Omental fat pad (tissue), 3 donors: ENCODE measurements at regions not wholly inside any gene's neighbourhood (a gene's known extent, or its start where the extent isn't known, plus 50 kb on each side); places are given as distances from the start of the nearest gene placed in this dataset.

Source experiments
- ATAC-seq: fragments of 150-250 bp; one replicate; pipeline ENCODE4 v1.9.1; 2016; ENCODE audit warnings: mild to moderate bottlenecking, moderate library complexity; ENCODE audit not compliant: low FRiP score
- DNase-seq: peaks from one replicate; pipeline ENCODE4 v3.0.0-alpha.2; 2019; ENCODE audit warnings: low spot score
- TF ChIP-seq, protein P1 (sequence below), 3 donors: fragments of 450-650 bp; IDR thresholded peaks; one replicate each; pipeline ENCODE4 v1.5.1; 2016 to 2017; ENCODE audit warnings: antibody characterized with exemption in 3 of 3, mild to moderate bottlenecking in 3 of 3, moderate library complexity in 2 of 3

GRCh38 chr7:69176841-69177240, 421.4 kb upstream of the AUTS2 start:
- DNase-seq (no peak), ATAC-seq (no peak)
- TF ChIP-seq, protein P1, sequence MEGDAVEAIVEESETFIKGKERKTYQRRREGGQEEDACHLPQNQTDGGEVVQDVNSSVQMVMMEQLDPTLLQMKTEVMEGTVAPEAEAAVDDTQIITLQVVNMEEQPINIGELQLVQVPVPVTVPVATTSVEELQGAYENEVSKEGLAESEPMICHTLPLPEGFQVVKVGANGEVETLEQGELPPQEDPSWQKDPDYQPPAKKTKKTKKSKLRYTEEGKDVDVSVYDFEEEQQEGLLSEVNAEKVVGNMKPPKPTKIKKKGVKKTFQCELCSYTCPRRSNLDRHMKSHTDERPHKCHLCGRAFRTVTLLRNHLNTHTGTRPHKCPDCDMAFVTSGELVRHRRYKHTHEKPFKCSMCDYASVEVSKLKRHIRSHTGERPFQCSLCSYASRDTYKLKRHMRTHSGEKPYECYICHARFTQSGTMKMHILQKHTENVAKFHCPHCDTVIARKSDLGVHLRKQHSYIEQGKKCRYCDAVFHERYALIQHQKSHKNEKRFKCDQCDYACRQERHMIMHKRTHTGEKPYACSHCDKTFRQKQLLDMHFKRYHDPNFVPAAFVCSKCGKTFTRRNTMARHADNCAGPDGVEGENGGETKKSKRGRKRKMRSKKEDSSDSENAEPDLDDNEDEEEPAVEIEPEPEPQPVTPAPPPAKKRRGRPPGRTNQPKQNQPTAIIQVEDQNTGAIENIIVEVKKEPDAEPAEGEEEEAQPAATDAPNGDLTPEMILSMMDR (IDR thresholded peaks at IDR 0.05) = no peak

- ATAC-seq = no peak
- DNase-seq = no peak
- TF ChIP-seq, protein P1 (IDR thresholded peaks at IDR 0.05) = no peak
Observed at GRCh38 chr7:69177461-69177861, 420.8 kb upstream of the AUTS2 start.

DNA sequence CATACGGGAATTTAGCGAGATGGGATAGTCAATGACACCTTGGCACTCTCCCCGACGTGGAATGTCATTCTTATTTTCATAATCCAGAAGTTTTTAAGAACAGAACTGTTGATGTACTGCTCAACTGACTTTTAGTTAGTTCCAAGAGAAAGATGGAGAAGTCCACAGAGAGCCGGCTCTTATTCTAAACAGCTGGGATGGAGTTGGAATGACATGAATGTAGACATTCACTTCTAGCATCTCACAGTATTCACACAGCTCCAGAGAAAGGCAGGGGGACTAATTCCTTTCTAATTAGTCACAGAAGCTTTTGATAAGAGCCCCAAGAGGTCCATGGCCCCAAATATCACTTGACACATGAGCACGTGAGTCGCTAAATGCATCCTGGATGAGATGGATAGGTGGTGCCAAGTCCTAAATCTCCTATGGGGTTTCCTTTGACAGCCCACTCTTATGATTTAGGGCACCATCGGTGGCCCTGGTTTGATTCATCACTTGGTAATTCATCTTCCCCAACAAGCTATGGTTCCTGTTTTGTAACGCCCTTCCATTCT, 420.3 kb upstream of the AUTS2 start:
- TF ChIP-seq, protein P1 (IDR thresholded peaks at IDR 0.05) = no peak
- no peak for DNase-seq
- ATAC-seq = peak; percentile 53

- TF ChIP-seq, protein P1 (IDR thresholded peaks at IDR 0.05) = no peak
- ATAC-seq (no peak), DNase-seq (no peak)
Observed at GRCh38 chr7:69180662-69181061, 417.6 kb upstream of the AUTS2 start.

- ATAC-seq (no peak), DNase-seq (no peak)
- TF ChIP-seq, protein P1 (IDR thresholded peaks at IDR 0.05) = no peak
Observed at GRCh38 chr7:69182596-69183467, 415.4 kb upstream of the AUTS2 start.

GRCh38 chr7:69184339-69184738, 413.9 kb upstream of the AUTS2 start:
- TF ChIP-seq, protein P1 (IDR thresholded peaks at IDR 0.05) = no peak
- DNase-seq = no peak
- ATAC-seq = no peak

GRCh38 chr7:69185170-69185569, 413.1 kb upstream of the AUTS2 start:
- TF ChIP-seq, protein P1 (IDR thresholded peaks at IDR 0.05) = no peak
- no peak for ATAC-seq
- DNase-seq = no peak
